HepG2 (cell line): ENCODE measurements at regions not wholly inside any gene's neighbourhood (a gene's known extent, or its start where the extent isn't known, plus 50 kb on each side); places are given as distances from the start of the nearest gene placed in this dataset.

Experiments
- ATAC-seq: fragments of 200-7000 bp; cut with Tn5 transposase; 3 replicates; pipeline ENCODE4 v1.9.1; 2020; ENCODE audit warnings: mild to moderate bottlenecking, moderate library complexity
- BruUV-seq: library from RNA; stranded (reverse); fragments of 400-500 nt; replicated peaks from 2 replicates; lab custom pipeline; 2021; lab: Mats Ljungman, UMichigan
- CTCF ChIA-PET: fragments of 300-600 bp; formaldehyde crosslinking; extraction: SDS; loops from one replicate; lab custom pipeline; 2021; ENCODE audit warnings: low total read pairs, inconsistent platforms, low intra/inter-chr PET ratio; lab: Yijun Ruan, JAX
- POLR2A ChIA-PET: fragments of 350-600 bp; sonication (Branson Sonifier 250); formaldehyde crosslinking; loops from one replicate; lab custom pipeline; 2020; ENCODE audit warnings: antibody characterized with exemption, inconsistent platforms; lab: Yijun Ruan, JAX
- DNase-seq: peaks from one replicate; pipeline ENCODE4 v3.0.0-alpha.2; 2015; ENCODE audit warnings: low spot score
- FAIRE-seq: peaks from 3 replicates; lab custom pipeline; 2011; peaks lifted over from hg19 to GRCh38; lab: Jason Lieb, UNC
- H2AFZ ChIP-seq: one replicate; pipeline ENCODE4 v1.6.1; 2011; ENCODE audit warnings: low read length, inconsistent platforms
- H3K27ac ChIP-seq: fragments of 300-600 bp; 3 replicates; pipeline ENCODE4 v1.8.0; 2011; ENCODE audit warnings: mixed run types, mild to moderate bottlenecking, mixed read lengths, low read length, inconsistent platforms; ENCODE audit not compliant: insufficient read depth; ENCODE audit errors: extremely low read length
- H3K27me3 ChIP-seq, 2 experiments: fragments of 200-600 bp in 1 of 2; 2 replicates in 1 of 2; 3 replicates in 1 of 2; pipeline versions ENCODE4 v1.6.0 to v1.8.0; 2011; ENCODE audit warnings: low read length in 2 of 2, mild to moderate bottlenecking in 2 of 2, moderate library complexity in 2 of 2, inconsistent platforms in 1 of 2; ENCODE audit not compliant: insufficient read depth in 2 of 2, control insufficient read depth in 1 of 2
- H3K36me3 ChIP-seq, 2 experiments: fragments of 200-600 bp in 1 of 2; replicated peaks in 1 of 2; 2 replicates in 1 of 2; 3 replicates in 1 of 2; pipeline versions ENCODE4 v1.5.1 to v1.8.0; 2011; ENCODE audit warnings: low read length in 2 of 2, inconsistent platforms in 1 of 2; ENCODE audit not compliant: insufficient read depth in 2 of 2, control insufficient read depth in 1 of 2
- H3K4me1 ChIP-seq: 2 replicates; pipeline ENCODE4 v1.5.1; 2012; ENCODE audit warnings: low read length, inconsistent platforms; ENCODE audit not compliant: insufficient read depth
- H3K4me2 ChIP-seq: 2 replicates; pipeline ENCODE4 v1.6.0; 2011; ENCODE audit warnings: low read depth, low read length, inconsistent platforms
- H3K4me3 ChIP-seq, 3 experiments: fragments of 200-600 bp in 1 of 3; sonication (generic), shearing (Covaris generic) in 1 of 3; replicated peaks in 1 of 3; 2 replicates each; pipeline ENCODE4 v1.5.1; 2011 to 2016; ENCODE audit warnings: low read length in 3 of 3, inconsistent platforms in 2 of 3, low read depth in 2 of 3, mild to moderate bottlenecking in 2 of 3, control low read depth in 1 of 3, mixed read lengths in 1 of 3; ENCODE audit not compliant: insufficient read depth in 1 of 3
- H3K79me2 ChIP-seq: one replicate; pipeline ENCODE4 v1.6.1; 2011; ENCODE audit warnings: low read length, inconsistent platforms; ENCODE audit not compliant: insufficient read depth
- H3K9ac ChIP-seq: 2 replicates; pipeline ENCODE4 v1.6.0; 2011; ENCODE audit warnings: mild to moderate bottlenecking, low read depth, low read length, inconsistent platforms; ENCODE audit not compliant: insufficient read depth
- H3K9me3 ChIP-seq: 2 replicates; pipeline ENCODE4 v1.5.1; 2012; ENCODE audit warnings: mild to moderate bottlenecking, low read length
- H4K20me1 ChIP-seq: 2 replicates; pipeline ENCODE4 v1.6.0; 2011; ENCODE audit warnings: inconsistent platforms, mild to moderate bottlenecking, low read length, moderate library complexity; ENCODE audit not compliant: insufficient read depth
- ATAD3A ChIP-seq: sonication (generic); formaldehyde crosslinking; IDR thresholded peaks from 2 replicates; pipeline ENCODE4 v1.4.0; 2020; ENCODE audit warnings: missing genetic modification reagents
- ATRX ChIP-seq: sonication (generic); formaldehyde crosslinking; IDR thresholded peaks from 2 replicates; pipeline ENCODE4 v1.4.0; 2020; ENCODE audit warnings: missing genetic modification reagents, borderline replicate concordance
- CCDC6 ChIP-seq: sonication (generic); formaldehyde crosslinking; IDR thresholded peaks from 2 replicates; pipeline ENCODE4 v1.8.1; 2022; ENCODE audit warnings: mild to moderate bottlenecking, missing genetic modification reagents, moderate library complexity
- CREM ChIP-seq, 2 experiments: sonication (generic) in 1 of 2; formaldehyde crosslinking in 1 of 2; IDR thresholded peaks; 2 replicates each; pipeline versions ENCODE4 v1.4.0 to v1.6.1; 2016 to 2020; ENCODE audit warnings: antibody characterized with exemption in 1 of 2, mild to moderate bottlenecking in 1 of 2, missing genetic modification reagents in 1 of 2
- EEA1 ChIP-seq: sonication (generic); formaldehyde crosslinking; IDR thresholded peaks from 2 replicates; pipeline ENCODE4 v1.5.1; 2020; ENCODE audit warnings: mild to moderate bottlenecking, missing genetic modification reagents, borderline replicate concordance
- HDAC6 ChIP-seq: fragments of 200-600 bp; sonication (generic); IDR thresholded peaks from 2 replicates; pipeline ENCODE4 v1.7.0; 2017; ENCODE audit warnings: mild to moderate bottlenecking, antibody characterized with exemption, low read length, low read depth
- IRX3 ChIP-seq: sonication (generic); formaldehyde crosslinking; IDR thresholded peaks from 2 replicates; pipeline ENCODE4 v1.8.1; 2023; ENCODE audit warnings: mild to moderate bottlenecking, low read depth, missing genetic modification reagents, borderline replicate concordance
- JUNB ChIP-seq: sonication (generic); formaldehyde crosslinking; IDR thresholded peaks from 2 replicates; pipeline ENCODE4 v1.8.0; 2022; ENCODE audit warnings: missing genetic modification reagents, mild to moderate bottlenecking, borderline replicate concordance
- JUND ChIP-seq: sonication (generic); formaldehyde crosslinking; IDR thresholded peaks from 2 replicates; pipeline ENCODE4 v1.8.0; 2022; ENCODE audit warnings: mild to moderate bottlenecking, missing genetic modification reagents
- KAT2B ChIP-seq: fragments of 150-350 bp; IDR thresholded peaks from 2 replicates; pipeline ENCODE4 v1.6.1; 2014; ENCODE audit warnings: low read depth, low read length, borderline replicate concordance
- PCBP1 ChIP-seq: fragments of 200-400 bp; formaldehyde crosslinking; IDR thresholded peaks from 2 replicates; pipeline ENCODE4 v1.6.1; 2017; ENCODE audit warnings: mild to moderate bottlenecking, low read depth, low read length, borderline replicate concordance
- POLR2A ChIP-seq, 2 experiments: IDR thresholded peaks; 2 replicates each; pipeline ENCODE4 v1.6.1; 2011; ENCODE audit warnings: low read depth in 2 of 2, low read length in 2 of 2, mild to moderate bottlenecking in 1 of 2, moderate library complexity in 1 of 2; ENCODE audit not compliant: insufficient read depth in 1 of 2
- SMARCE1 ChIP-seq: fragments of 450-650 bp; IDR thresholded peaks from 2 replicates; pipeline ENCODE4 v1.6.1; 2017; ENCODE audit warnings: borderline replicate concordance
- SP140L ChIP-seq: sonication (generic); formaldehyde crosslinking; IDR thresholded peaks from 2 replicates; pipeline ENCODE4 v1.4.0; 2020; ENCODE audit warnings: missing genetic modification reagents, borderline replicate concordance
- SRSF9 ChIP-seq: fragments of 200-400 bp; formaldehyde crosslinking; IDR thresholded peaks from 2 replicates; pipeline ENCODE4 v1.6.1; 2018; ENCODE audit warnings: borderline replicate concordance, mild to moderate bottlenecking, low read depth, low read length; ENCODE audit not compliant: insufficient read depth, poor library complexity, severe bottlenecking
- TAF1 ChIP-seq: sonication (generic); formaldehyde crosslinking; IDR thresholded peaks from 2 replicates; pipeline ENCODE4 v1.4.0; 2020; ENCODE audit warnings: missing genetic modification reagents
- ZNF614 ChIP-seq: IDR thresholded peaks from 2 replicates; pipeline ENCODE4 v1.6.1; 2018; ENCODE audit warnings: missing biosample characterization, missing genetic modification reagents, inconsistent platforms, borderline replicate concordance
- WGBS: methylation state at CpG from one replicate; pipeline ENCODE4 v1.1.6; 2017; ENCODE audit warnings: low lambda C conversion rate; 5-methylcytosine and 5-hydroxymethylcytosine counted together
- in situ Hi-C: cut with HindIII; loops from 2 replicates; pipeline ENCODE4 v1.10.0; 2017; ENCODE audit warnings: low pct_unique_long_range_greater_than_20kb; ENCODE audit not compliant: extremely low pct_ligation_motif_present
- intact Hi-C: fragments of 100-400 bp; cut with micrococcal nuclease; formaldehyde crosslinking; loops from one replicate; pipeline ENCODE4 v1.10.0; 2022; ENCODE audit not compliant: unreplicated experiment
- TF ChIP-seq, protein P1 (sequence below): sonication (generic); formaldehyde crosslinking; IDR thresholded peaks from 2 replicates; pipeline ENCODE4 v1.5.0; 2020; ENCODE audit warnings: mild to moderate bottlenecking, missing genetic modification reagents
- TF ChIP-seq, protein P2 (sequence below): sonication (generic); formaldehyde crosslinking; IDR thresholded peaks from 2 replicates; pipeline ENCODE4 v1.8.0; 2022; ENCODE audit warnings: mild to moderate bottlenecking, missing genetic modification reagents, moderate library complexity

- no TSS peak for BruUV-seq
- FAIRE-seq, result no peak
- H3K79me2 ChIP-seq, result no peaks in the 10 kb centered on the region
Measured at GRCh38 chr3:25173606-25174005, 254.5 kb upstream of the RARB start.

More at GRCh38 chr3:25173606-25174005, 254.5 kb upstream of the RARB start:
- no peak for ATAC-seq
- TF ChIP-seq IRX3 (CRISPR knock-in tag) (no peak), SMARCE1 (no peak), ATAD3A (no peak), ATRX (no peak), JUND (CRISPR knock-in tag) (no peak), JUNB (no peak), KAT2B (no peak), ZNF614 (no peak), CREM (IDR thresholded peaks at IDR 0.05) (no peak), CREM (CRISPR knock-in tag; IDR thresholded peaks at IDR 0.05) (no peak), EEA1 (CRISPR knock-in tag) (no peak), POLR2A (IDR thresholded peaks at IDR 0.05; ENCODE audit: insufficient read depth in 1 of 2, low read depth in 2 of 2, low read length in 2 of 2) (no peak), SP140L (CRISPR knock-in tag) (no peak), TAF1 (CRISPR knock-in tag) (no peak), SRSF9 (no peak), HDAC6 (no peak), PCBP1 (no peak), CCDC6 (CRISPR knock-in tag) (no peak)
- TF ChIP-seq, protein P1, sequence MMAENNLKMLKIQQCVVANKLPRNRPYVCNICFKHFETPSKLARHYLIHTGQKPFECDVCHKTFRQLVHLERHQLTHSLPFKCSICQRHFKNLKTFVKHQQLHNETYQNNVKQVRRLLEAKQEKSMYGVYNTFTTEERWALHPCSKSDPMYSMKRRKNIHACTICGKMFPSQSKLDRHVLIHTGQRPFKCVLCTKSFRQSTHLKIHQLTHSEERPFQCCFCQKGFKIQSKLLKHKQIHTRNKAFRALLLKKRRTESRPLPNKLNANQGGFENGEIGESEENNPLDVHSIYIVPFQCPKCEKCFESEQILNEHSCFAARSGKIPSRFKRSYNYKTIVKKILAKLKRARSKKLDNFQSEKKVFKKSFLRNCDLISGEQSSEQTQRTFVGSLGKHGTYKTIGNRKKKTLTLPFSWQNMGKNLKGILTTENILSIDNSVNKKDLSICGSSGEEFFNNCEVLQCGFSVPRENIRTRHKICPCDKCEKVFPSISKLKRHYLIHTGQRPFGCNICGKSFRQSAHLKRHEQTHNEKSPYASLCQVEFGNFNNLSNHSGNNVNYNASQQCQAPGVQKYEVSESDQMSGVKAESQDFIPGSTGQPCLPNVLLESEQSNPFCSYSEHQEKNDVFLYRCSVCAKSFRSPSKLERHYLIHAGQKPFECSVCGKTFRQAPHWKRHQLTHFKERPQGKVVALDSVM (CRISPR knock-in tag), result no peak
- TF ChIP-seq, protein P2, sequence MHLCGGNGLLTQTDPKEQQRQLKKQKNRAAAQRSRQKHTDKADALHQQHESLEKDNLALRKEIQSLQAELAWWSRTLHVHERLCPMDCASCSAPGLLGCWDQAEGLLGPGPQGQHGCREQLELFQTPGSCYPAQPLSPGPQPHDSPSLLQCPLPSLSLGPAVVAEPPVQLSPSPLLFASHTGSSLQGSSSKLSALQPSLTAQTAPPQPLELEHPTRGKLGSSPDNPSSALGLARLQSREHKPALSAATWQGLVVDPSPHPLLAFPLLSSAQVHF, result no peak
- no peaks in the 10 kb centered on the region for H3K36me3 ChIP-seq
- no peak overlapping the region for H3K27ac ChIP-seq
- no peak overlapping the region for H2AFZ ChIP-seq
- no peaks in the 10 kb centered on the region for H3K4me1 ChIP-seq
- intact Hi-C loops (no loop called here), in situ Hi-C loops (no loop called here)
- ChIA-PET CTCF (no interaction called here), POLR2A (no interaction called here)
- H3K4me3 ChIP-seq, result no peak overlapping the region
- no peaks in the 10 kb centered on the region for H4K20me1 ChIP-seq
- no peak overlapping the region for H3K9ac ChIP-seq
- no peak overlapping the region for H3K4me2 ChIP-seq
- 0% methylated on average over 1 of the region's 1 CpG for whole genome bisulfite sequencing
- H3K9me3 ChIP-seq, result peaks cover 7% of the 10 kb centered on the region; the same call in 1 of the 2 replicates
- no peaks in the 10 kb centered on the region for H3K27me3 ChIP-seq
- DNase-seq, result no peak
